Endothelial cell of umbilical vein (primary cell): ENCODE measurements at regions not wholly inside any gene's neighbourhood (a gene's known extent, or its start where the extent isn't known, plus 50 kb on each side); places are given as distances from the start of the nearest gene placed in this dataset.

Source experiments
- BruUV-seq: library from RNA; stranded (reverse); fragments of 400-500 nt; replicated peaks from 2 replicates; lab custom pipeline; 2021; lab: Mats Ljungman, UMichigan
- CTCF ChIA-PET: fragments of 300-600, 350-600 bp; sonication (Branson Sonifier 250); formaldehyde crosslinking; loops from one replicate; lab custom pipeline; 2021; ENCODE audit warnings: antibody characterized with exemption, inconsistent platforms; lab: Charles Lee
- POLR2A ChIA-PET: fragments of 300-600, 350-600 bp; sonication (Branson Sonifier 250); formaldehyde crosslinking; loops from one replicate; lab custom pipeline; 2021; ENCODE audit warnings: antibody characterized with exemption, inconsistent platforms; lab: Charles Lee
- DNase-seq: peaks from one replicate; pipeline ENCODE4 v3.0.0-alpha.2; 2011; ENCODE audit warnings: low read depth, low spot score
- FAIRE-seq: peaks from 2 replicates; lab custom pipeline; 2011; peaks lifted over from hg19 to GRCh38; lab: Jason Lieb, UNC
- H2AFZ ChIP-seq: 2 replicates; pipeline ENCODE4 v1.6.0; 2012; ENCODE audit warnings: low read depth, low read length, control low read depth, inconsistent platforms
- H3K27ac ChIP-seq: 2 replicates; pipeline ENCODE4 v1.5.1; 2011; ENCODE audit warnings: low read depth, mild to moderate bottlenecking, control low read depth, low read length, moderate library complexity; ENCODE audit not compliant: insufficient read depth
- H3K27me3 ChIP-seq, 2 experiments: 2 replicates each; pipeline versions ENCODE4 v1.6.0 to v1.6.1; 2011; ENCODE audit warnings: low read length in 2 of 2, mixed read lengths in 1 of 2; ENCODE audit not compliant: control insufficient read depth in 2 of 2, insufficient read depth in 2 of 2
- H3K36me3 ChIP-seq, 2 experiments: 2 replicates in 1 of 2; 3 replicates in 1 of 2; pipeline ENCODE4 v1.5.1; 2011; ENCODE audit warnings: low read length in 2 of 2, mild to moderate bottlenecking in 1 of 2, moderate library complexity in 1 of 2; ENCODE audit not compliant: control insufficient read depth in 2 of 2, insufficient read depth in 2 of 2; ENCODE audit errors: extremely low read depth in 1 of 2
- H3K4me1 ChIP-seq: 3 replicates; pipeline ENCODE4 v1.5.1; 2011; ENCODE audit warnings: mild to moderate bottlenecking, low read length; ENCODE audit not compliant: control insufficient read depth, insufficient read depth; ENCODE audit errors: extremely low read depth
- H3K4me2 ChIP-seq: 2 replicates; pipeline ENCODE4 v1.6.1; 2011; ENCODE audit warnings: low read length, control low read depth, mixed read lengths; ENCODE audit not compliant: insufficient read depth
- H3K4me3 ChIP-seq, 3 experiments: fragments of 200-600 bp in 1 of 3; sonication (generic), shearing (Covaris generic) in 1 of 3; replicated peaks in 1 of 3; 2 replicates each; pipeline ENCODE4 v1.5.1; 2011 to 2016; ENCODE audit warnings: control low read depth in 3 of 3, low read length in 3 of 3, mild to moderate bottlenecking in 2 of 3, inconsistent platforms in 1 of 3, low read depth in 1 of 3, moderate library complexity in 1 of 3; ENCODE audit not compliant: insufficient read depth in 1 of 3
- H3K79me2 ChIP-seq: 2 replicates; pipeline ENCODE4 v1.6.0; 2012; ENCODE audit warnings: low read length, inconsistent platforms; ENCODE audit not compliant: control insufficient read depth, insufficient read depth
- H3K9ac ChIP-seq: replicated peaks from 2 replicates; pipeline ENCODE3; 2011; ENCODE audit warnings: low read length, control low read depth; ENCODE audit not compliant: insufficient read depth; ENCODE audit errors: extremely low read depth
- H3K9me1 ChIP-seq: replicated peaks from 3 replicates; pipeline ENCODE4 v1.6.0; 2011; ENCODE audit warnings: mild to moderate bottlenecking, low read length; ENCODE audit not compliant: control insufficient read depth, insufficient read depth; ENCODE audit errors: extremely low read depth
- H3K9me3 ChIP-seq: replicated peaks from 2 replicates; pipeline ENCODE4 v1.5.1; 2012; ENCODE audit warnings: low read length, inconsistent platforms; ENCODE audit not compliant: control insufficient read depth, insufficient read depth
- H4K20me1 ChIP-seq: replicated peaks from 2 replicates; pipeline ENCODE3; 2011; ENCODE audit warnings: mild to moderate bottlenecking, low read length; ENCODE audit not compliant: control insufficient read depth, insufficient read depth; ENCODE audit errors: extremely low read depth
- EZH2 ChIP-seq: IDR thresholded peaks from 2 replicates; pipeline ENCODE4 v1.6.1; 2012; ENCODE audit warnings: borderline replicate concordance, low read depth, mild to moderate bottlenecking, moderate library complexity, low read length, inconsistent platforms; ENCODE audit not compliant: severe bottlenecking
- FOS ChIP-seq: IDR thresholded peaks from 2 replicates; pipeline ENCODE4 v1.6.1; 2011; ENCODE audit warnings: mild to moderate bottlenecking, low read length, moderate library complexity, borderline replicate concordance; ENCODE audit not compliant: insufficient read depth
- GATA2 ChIP-seq: IDR thresholded peaks from 2 replicates; pipeline ENCODE4 v1.7.0; 2011; ENCODE audit warnings: low read depth, mild to moderate bottlenecking, moderate library complexity, mixed read lengths, low read length; ENCODE audit not compliant: insufficient read length, insufficient read depth
- JUN ChIP-seq: IDR thresholded peaks from 2 replicates; pipeline ENCODE4 v1.6.1; 2011; ENCODE audit warnings: borderline replicate concordance, low read depth; ENCODE audit not compliant: insufficient read length, insufficient read depth
- MYC ChIP-seq: IDR thresholded peaks from one replicate; pipeline ENCODE4 v1.6.1; 2011; ENCODE audit warnings: mild to moderate bottlenecking, low read depth, low read length
- POLR2A ChIP-seq: IDR thresholded peaks from 2 replicates; pipeline ENCODE4 v1.6.1; 2012; ENCODE audit warnings: low read depth, mild to moderate bottlenecking, control low read depth, low read length
- POLR2AphosphoS5 ChIP-seq: IDR thresholded peaks from 2 replicates; pipeline ENCODE4 v1.6.1; 2012; ENCODE audit warnings: low read depth, mild to moderate bottlenecking, control low read depth, low read length, moderate library complexity; ENCODE audit not compliant: insufficient read depth
- dilution Hi-C: fragments of 300-500 bp; cut with MboI; formaldehyde crosslinking; loops from one replicate; pipeline ENCODE4 v1.15.0; 2019; ENCODE audit warnings: low sequenced_read_pairs; ENCODE audit not compliant: extremely low pct_ligation_motif_present
- intact Hi-C: fragments of 100-400 bp; cut with micrococcal nuclease; formaldehyde crosslinking; loops from one replicate; pipeline ENCODE4 v1.10.0; 2022
- TF ChIP-seq, protein P1 (sequence below), 2 donors: IDR thresholded peaks; 1 replicate in 1 of 2; 2 replicates in 1 of 2; pipeline ENCODE4 v1.5.1; 2011; ENCODE audit warnings: low read length in 2 of 2, mild to moderate bottlenecking in 2 of 2, moderate library complexity in 2 of 2, control low read depth in 1 of 2, inconsistent platforms in 1 of 2, low read depth in 1 of 2; ENCODE audit not compliant: insufficient read depth in 1 of 2; ENCODE audit errors: extremely low read depth in 1 of 2
- TF ChIP-seq, protein P2 (sequence below): IDR thresholded peaks from 2 replicates; pipeline ENCODE4 v1.6.1; 2011; ENCODE audit not compliant: insufficient read depth, insufficient read length

GRCh38 chr2:236639461-236640235 lies 70.0 kb downstream of the ACKR3 start:
- Histone ChIP-seq H4K20me1 (no peaks in the 10 kb centered on the region), H3K9me1 (no peaks in the 10 kb centered on the region), H3K36me3 (no peaks in the 10 kb centered on the region), H3K9me3 (no peaks in the 10 kb centered on the region), H3K4me2 (no peak overlapping the region), H3K4me1 (peaks cover 6% of the 10 kb centered on the region), H3K9ac (no peak overlapping the region), H2AFZ (no peak overlapping the region), H3K27me3 (no peaks in the 10 kb centered on the region), H3K27ac (no peak overlapping the region), H3K79me2 (no peaks in the 10 kb centered on the region), H3K4me3 (no peak overlapping the region)
- FAIRE-seq: no peak
- no peak for DNase-seq
- ChIA-PET POLR2A (no interaction called here), CTCF (no interaction called here)
- intact Hi-C loops: loop anchor here (5.0 kb wide), 1 partner anchor 373 kb away; no protein-coding TSS in a partner anchor
- dilution Hi-C loops: no loop called here
- no peak for TF ChIP-seq GATA2
- TF ChIP-seq POLR2AphosphoS5: no peak
- TF ChIP-seq, protein P1, sequence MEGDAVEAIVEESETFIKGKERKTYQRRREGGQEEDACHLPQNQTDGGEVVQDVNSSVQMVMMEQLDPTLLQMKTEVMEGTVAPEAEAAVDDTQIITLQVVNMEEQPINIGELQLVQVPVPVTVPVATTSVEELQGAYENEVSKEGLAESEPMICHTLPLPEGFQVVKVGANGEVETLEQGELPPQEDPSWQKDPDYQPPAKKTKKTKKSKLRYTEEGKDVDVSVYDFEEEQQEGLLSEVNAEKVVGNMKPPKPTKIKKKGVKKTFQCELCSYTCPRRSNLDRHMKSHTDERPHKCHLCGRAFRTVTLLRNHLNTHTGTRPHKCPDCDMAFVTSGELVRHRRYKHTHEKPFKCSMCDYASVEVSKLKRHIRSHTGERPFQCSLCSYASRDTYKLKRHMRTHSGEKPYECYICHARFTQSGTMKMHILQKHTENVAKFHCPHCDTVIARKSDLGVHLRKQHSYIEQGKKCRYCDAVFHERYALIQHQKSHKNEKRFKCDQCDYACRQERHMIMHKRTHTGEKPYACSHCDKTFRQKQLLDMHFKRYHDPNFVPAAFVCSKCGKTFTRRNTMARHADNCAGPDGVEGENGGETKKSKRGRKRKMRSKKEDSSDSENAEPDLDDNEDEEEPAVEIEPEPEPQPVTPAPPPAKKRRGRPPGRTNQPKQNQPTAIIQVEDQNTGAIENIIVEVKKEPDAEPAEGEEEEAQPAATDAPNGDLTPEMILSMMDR (IDR thresholded peaks at IDR 0.05; ENCODE audit: extremely low read depth in 1 of 2, insufficient read depth in 1 of 2, low read depth in 1 of 2, low read length in 2 of 2): no peak
- TF ChIP-seq FOS: no peak
- TF ChIP-seq POLR2A: no peak
- TF ChIP-seq, protein P2, sequence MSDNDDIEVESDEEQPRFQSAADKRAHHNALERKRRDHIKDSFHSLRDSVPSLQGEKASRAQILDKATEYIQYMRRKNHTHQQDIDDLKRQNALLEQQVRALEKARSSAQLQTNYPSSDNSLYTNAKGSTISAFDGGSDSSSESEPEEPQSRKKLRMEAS: no peak
- no peak for TF ChIP-seq MYC
- no peak for TF ChIP-seq EZH2
- TF ChIP-seq JUN: no peak
- no TSS peak for BruUV-seq
